GM23338 (cell line): ENCODE measurements at regions not wholly inside any gene's neighbourhood (a gene's known extent, or its start where the extent isn't known, plus 50 kb on each side); places are given as distances from the start of the nearest gene placed in this dataset.

ENCODE experiments used
- POLR2AphosphoS5 ChIP-seq: IDR thresholded peaks from 2 replicates; pipeline ENCODE4 v1.6.1; 2016; ENCODE audit warnings: antibody characterized with exemption, low read depth
- TF ChIP-seq, protein P1 (sequence below), 2 experiments: fragments of 200-600 bp in 1 of 2; sonication (generic) in 1 of 2; conservative IDR thresholded peaks; 2 replicates each; pipeline versions ENCODE4 v1.5.1 to v1.6.1; 2016 to 2017; ENCODE audit warnings: antibody characterized with exemption in 2 of 2, low read depth in 2 of 2, mild to moderate bottlenecking in 2 of 2, moderate library complexity in 1 of 2

- TF ChIP-seq, protein P1, sequence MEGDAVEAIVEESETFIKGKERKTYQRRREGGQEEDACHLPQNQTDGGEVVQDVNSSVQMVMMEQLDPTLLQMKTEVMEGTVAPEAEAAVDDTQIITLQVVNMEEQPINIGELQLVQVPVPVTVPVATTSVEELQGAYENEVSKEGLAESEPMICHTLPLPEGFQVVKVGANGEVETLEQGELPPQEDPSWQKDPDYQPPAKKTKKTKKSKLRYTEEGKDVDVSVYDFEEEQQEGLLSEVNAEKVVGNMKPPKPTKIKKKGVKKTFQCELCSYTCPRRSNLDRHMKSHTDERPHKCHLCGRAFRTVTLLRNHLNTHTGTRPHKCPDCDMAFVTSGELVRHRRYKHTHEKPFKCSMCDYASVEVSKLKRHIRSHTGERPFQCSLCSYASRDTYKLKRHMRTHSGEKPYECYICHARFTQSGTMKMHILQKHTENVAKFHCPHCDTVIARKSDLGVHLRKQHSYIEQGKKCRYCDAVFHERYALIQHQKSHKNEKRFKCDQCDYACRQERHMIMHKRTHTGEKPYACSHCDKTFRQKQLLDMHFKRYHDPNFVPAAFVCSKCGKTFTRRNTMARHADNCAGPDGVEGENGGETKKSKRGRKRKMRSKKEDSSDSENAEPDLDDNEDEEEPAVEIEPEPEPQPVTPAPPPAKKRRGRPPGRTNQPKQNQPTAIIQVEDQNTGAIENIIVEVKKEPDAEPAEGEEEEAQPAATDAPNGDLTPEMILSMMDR (conservative IDR thresholded peaks at IDR 0.05; ENCODE audit: low read depth in 2 of 2), result no peak
- no peak for TF ChIP-seq POLR2AphosphoS5
Measured at GRCh38 chr2:81181845-81182244, 877.3 kb upstream of the LRRTM1 start.
